T-helper 1 cell (primary cell): ENCODE measurements at regions not wholly inside any gene's neighbourhood (a gene's known extent, or its start where the extent isn't known, plus 50 kb on each side); places are given as distances from the start of the nearest gene placed in this dataset.
A peak's percentile ranks its signal among the peaks of the same experiment; 100 is the strongest.

Source experiments
- DNase-seq, 5 donors: peaks; one replicate each; pipeline ENCODE4 v3.0.0-alpha.2; 2012 to 2020

DNA sequence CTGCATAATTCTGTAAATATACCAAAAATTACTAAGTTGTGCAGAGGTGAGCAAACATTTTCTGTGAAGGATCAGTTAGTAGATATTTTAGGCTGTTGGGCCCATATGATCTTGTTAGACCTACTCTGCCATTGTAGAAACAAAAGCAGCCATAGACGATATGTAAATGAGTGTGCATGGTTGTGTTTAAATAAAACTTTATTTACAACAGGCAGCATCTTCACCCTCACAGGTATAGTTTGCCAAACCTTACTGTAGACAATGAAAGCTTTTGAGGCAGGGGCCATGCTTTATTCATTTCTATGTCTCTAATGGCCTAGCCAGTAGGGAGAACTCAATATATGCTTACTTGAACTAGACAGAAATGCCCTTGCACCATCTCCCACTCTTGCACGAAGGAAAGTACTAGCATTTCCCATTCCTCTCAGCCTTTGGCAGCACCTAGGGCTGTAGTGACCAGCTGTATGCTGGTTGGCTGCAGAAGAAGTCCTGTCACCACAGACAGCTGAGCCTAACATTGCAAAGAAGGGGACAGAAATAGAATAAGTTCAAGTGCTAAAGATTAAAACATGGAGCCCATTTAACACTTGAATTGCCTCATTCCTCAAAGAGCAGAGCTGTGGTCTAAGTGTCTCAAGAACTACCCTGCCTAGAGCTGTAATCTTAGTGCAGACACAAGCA, 305.1 kb upstream of the MGAT5 start:
- no peak for DNase-seq

DNA sequence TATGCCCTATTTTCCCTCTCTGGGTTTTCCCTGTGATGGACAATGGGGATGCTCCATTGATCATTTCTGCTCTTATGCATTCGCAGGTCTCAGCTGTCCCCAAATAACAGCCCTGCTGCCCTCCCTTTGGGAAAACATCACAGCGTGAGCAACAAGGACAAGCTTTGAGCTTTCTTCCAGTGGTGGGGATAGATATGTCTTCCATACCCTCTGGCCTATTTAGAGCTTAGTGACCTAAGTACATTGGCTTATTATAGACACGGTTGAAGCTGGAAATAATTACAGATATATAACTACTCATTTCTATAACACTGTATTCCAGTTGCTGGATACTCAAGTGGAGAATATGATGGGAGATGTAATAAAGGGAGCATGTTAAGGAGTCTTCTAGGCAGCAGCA, 304.3 kb upstream of the MGAT5 start:
- no peak for DNase-seq

DNA sequence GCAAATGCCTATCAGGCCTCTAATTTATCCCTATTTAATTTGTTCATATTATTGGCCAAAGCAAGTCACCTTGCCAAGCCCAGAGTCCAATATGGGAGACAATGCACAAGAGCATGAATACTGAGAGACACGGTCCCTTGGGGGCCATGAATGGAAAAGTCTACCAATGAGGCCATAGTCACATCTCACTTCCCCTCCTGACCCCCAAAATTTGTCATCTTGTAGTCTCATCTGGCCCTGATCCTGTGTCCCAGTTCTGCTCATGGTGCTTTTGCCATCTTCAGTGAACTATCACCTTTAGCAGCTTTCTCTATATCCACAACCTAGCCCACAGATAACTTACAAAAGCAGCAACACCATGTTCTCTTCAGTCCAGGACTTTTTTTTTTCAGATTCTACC, 302.7 kb upstream of the MGAT5 start:
- no peak for DNase-seq

DNA sequence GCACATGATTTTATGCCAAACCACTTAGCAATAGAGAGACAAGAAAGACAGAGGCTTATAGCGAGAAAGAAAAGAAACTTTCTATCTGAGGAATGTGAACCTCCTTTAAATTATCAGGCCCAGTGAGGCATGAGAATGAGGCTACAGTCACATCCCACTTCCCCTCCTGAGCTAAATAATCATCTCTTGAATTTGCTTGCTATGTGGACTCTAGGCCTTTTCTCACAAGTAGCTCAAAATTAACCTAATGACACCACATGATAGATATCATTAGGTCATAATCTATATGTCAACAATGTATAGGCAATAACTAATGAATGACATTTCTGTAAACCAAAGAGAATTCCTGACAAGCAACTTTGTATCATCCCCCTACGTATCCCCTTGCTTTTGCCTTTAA, 301.5 kb upstream of the MGAT5 start:
- no peak for DNase-seq

DNA sequence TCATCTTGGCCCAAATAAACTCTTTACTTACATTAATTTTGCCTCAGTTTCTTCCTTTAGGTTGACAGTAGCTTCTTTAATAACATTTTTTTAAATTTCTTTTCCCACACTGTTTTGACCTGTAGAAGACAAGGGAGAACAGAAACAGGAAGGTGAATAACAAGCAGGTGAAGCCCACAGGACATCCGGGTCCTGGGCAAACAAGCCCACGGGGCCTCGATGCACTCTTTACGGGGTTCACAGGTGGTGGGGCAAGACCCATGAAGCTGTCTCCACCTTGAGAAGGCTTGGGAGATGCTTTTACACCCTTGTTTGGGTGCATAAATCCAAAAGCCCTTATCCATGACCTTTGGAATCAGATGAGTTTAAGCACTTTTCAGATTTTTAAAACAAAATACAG, 301.0 kb upstream of the MGAT5 start:
- no peak for DNase-seq

DNA sequence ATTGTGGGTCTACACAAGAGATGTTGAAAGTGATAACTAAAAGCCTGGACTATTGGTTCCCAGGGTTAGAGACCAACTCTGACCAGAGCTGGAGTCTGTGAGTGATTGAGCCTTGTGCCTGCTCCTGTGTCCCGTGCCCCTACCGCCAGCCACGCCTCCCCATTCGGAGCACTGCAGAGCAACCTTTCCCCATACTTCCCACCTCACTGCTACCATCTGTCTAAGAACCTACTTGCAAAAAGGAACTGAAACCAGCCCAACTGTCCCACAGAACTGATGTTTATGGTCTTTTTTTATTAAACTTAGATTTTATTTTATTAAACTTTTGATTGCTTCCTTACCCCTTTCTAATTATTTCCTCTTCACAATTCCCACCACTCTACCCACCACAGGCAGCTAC, 300.3 kb upstream of the MGAT5 start:
- DNase-seq: no peak

DNA sequence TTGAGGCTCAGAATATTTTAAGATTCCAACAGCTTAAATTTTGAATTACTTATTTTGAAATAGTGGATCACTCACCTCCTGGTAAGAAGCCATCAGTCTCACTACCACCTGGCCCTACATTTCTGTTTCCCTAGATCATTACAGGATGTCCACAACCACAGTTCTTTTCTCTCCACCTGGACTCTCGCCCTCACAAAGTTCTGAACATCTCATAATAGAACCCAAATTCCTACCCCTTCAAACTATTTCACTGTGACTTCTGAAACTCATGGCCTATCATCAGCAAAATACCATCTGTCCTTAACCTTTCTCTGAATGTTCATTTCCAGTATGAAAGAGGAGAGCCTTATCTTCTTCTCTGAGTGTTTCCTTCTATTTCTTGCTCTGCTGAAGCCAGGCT, 299.2 kb upstream of the MGAT5 start:
- DNase-seq: no peak

DNA sequence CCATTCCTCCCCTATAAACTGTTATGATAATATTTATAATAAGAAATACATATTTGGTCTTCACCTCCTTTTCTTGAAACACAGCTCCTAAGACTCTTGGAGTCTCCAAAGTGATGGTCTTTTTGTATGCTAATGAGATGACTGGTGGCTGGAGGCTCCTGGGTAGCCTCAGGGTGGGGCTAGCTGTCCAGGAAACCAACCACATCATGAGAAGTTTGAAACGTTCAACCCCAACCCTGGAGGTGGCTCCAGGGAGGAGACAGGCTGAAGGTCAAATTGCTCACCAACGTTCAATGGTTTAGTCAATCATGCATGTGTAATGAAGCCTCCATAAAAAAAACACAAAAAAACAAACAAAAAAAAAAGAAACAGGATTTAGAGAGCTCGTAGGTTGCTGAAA, 298.7 kb upstream of the MGAT5 start:
- no peak for DNase-seq

DNA sequence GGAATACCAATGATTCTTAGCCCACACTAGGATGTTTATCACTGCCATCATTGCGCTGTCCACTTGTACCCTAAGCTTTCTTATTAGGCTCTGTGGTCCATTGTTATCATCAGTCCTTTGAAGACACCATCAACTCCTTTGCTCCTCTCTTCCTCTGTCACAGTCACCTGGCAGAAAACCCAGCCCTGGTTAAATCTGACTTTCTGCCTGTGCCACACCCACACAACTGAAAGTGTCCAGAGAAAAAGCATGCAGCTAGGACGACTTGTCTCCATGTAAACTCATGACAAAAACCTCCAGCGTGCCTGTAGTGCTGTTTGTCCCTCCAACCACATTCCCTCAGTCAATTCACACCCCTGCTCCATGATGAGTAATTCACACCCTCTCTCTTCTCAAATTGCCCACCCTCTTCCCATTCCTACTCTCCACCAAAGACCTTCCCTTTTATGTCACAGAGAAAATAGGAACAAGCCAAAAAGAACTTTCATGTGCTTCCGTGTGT, 297.4 kb upstream of the MGAT5 start:
- DNase-seq: no peak

DNA sequence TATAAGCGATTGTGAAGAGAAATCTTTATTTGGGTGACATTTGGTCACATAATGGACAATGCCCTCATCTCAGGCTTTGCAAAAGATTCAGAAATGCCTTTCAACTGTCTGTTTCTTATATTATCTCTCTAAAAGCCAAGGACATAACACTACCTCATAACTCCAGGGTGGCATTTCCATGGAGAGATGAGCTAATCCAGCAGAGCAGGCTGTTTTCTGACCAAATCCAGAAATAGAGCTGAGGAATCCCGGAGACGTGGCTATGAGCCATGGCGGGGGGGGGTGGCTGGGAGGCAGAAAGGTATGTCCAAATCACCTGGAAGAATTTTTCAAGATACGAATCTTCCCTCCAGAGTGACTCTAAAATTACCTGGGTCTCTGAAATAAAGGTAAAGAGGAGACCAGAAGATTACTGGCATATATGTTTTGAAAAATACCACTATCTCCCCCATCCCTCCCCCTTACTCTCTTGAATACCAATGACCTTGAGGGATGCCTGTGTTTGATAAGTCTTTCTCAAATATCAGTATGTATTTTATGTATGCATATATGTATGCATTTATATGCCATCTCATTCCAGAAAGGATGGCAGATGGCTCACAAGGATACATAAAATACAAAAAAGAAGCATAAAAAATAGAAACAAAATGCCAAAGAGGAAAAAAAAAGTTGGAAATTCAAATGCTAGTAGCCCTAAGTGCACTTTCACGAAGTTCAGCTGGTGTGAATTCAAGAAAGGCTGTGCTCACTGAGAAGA, 296.0 kb upstream of the MGAT5 start:
- no peak for DNase-seq

DNA sequence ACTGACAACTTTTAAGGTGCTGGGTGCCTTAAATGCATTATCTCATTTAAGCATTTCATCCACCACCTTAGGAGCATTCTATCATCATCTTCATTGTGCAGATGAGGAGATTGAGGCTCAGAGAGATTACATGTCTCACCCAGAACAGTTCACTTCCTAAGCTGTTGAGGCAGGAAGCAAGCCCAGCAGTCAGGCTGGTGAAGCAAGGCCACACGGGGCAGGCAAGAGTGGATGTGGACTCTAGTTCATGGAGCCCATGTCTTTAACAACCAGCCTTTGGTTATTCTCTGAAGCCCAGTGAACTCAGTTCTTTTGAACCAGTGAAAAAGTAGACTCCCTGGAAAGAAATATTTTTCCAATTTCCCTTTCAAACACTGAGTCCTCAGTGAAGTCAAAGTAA, 294.8 kb upstream of the MGAT5 start:
- no peak for DNase-seq

DNA sequence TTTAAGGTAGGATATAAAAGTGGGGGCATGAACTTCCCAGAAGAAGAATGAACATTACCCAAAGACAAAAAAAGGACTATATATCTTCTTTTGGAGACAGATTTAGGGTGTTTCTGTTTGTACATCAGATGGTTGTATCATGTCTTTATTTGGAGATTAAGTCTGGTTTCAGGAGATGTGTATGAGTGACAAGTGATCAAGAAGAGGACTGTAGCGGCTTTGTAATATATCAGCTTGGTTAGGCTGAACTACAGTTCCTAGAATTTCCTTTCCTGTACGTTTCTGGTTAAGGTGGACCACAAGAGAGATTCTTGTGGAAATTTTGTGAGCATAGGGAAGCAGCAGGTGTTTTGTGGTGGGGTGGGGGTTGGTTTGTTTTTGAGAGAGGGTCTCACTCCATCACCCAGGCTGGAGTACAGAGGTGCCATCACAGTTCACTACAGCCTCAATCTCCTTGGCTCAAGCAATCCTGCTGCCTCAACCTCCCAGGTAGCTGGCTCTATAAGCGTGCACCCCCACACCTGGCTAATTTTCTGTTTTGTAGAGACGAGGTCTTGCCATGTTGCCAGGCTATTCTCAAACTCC, 287.1 kb upstream of the MGAT5 start:
- no peak for DNase-seq

DNA sequence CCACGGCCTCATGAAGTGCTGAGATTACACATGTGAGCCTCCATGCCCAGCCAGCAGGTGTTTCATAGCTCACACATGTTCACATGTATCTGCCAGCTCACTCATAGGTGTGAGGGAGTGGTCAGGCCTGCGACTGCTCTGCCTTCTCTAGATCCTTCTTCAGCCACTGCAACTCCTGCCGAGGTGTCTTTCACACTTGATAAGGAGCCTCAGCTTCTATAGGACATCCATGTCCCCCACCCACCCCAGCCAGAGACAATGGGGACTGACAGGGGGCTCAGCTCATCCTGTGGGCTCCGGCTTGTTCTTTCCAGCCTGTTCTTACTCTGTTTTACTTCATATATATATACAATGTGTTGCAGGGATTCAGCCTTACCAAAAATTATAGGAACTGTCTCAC, 286.5 kb upstream of the MGAT5 start:
- DNase-seq: no peak

DNA sequence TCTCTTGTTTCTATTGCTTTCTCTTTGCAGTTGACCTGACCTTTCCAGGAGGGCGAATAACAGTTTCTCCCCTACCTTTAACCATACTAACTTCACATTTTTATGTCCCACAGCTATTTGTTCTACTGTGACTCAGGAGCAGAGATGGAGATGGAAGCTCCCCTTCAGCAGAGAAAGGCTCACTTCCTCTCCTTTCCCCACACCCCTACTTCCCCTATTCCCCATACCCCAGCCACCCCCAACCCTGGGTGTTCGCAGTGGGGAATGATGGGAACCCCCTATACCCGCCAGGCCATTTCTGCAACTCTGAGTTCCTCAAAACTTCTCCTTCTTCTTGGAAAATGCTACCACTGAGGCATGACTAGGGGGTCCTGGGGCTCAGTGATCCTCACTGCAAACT, 285.4 kb upstream of the MGAT5 start:
- no peak for DNase-seq

DNA sequence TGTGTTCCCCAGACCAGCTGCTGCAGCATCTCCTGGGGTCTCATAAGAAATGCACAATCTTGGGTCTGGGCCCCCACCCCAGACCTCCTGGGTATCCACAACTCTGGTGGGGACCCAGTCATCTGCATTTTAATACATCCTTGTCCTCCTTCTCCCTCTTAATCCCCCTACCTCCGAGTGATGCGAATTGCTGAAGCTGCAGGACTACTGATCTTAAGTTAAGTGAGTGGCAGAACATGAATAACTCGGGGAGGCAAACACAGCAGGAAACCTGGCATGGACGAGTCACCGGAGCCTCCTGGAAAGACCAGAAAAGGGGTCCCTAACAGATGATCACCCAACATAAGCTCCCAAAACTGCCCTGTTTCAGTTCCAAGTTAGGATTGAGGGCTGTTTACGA, 283.2 kb upstream of the MGAT5 start:
- no peak for DNase-seq

DNA sequence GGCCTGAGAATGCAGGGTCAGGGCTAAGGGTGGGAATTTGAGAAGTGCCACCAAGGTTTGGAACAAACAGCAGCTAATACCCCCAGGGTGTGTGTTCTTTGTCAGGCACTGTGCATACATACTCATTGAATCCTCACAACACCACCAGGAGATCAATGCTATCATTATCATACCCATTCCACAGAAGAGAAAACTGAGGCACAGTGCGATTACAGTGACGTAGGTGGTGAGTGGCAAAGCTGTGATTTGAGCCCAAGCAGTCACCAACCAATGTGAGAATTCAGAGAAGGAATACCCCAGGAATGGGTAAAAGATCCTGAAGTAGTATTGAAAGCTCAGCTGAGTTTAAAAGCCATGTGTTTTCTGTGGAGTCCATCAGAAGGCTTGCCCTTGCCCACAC, 281.6 kb upstream of the MGAT5 start:
- DNase-seq: no peak

DNA sequence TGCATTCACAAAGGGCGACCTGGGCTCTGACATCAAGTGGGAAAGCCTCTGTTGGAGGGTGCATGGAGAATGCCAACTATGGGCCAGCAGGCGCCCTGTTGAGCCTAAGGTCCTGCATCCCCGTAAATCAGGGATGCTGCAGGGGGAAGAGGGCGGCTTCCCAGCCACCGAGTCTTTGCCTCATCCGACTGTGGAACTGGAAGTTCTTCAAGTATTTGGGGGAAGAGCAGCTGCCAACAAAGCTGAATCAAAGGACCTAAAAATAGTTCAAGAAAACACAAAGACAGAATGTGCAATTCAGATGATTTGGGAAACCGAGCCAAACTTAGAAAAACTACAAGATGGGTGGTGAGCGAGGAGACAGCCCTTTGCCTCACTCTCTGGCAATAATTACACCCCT, 281.1 kb upstream of the MGAT5 start:
- no peak for DNase-seq

DNA sequence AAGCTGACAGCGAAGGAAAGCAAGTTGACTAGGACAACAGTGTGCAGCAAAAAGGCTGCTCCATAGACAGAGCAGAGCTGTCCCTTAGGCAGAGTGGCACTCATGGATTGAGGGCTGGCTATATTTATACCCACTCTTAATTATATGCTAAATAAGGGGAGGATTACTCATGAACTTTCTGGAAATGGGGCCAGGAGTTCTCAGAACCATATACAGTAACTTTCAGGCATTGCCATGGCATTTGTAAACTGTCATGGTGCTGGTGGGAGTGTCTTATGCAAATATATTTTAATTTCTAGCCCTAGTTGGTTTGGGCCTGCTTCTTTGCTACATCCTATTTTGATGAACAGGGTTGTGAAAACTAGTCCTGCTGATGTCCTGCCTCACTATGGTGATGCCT, 279.5 kb upstream of the MGAT5 start:
- no peak for DNase-seq

DNA sequence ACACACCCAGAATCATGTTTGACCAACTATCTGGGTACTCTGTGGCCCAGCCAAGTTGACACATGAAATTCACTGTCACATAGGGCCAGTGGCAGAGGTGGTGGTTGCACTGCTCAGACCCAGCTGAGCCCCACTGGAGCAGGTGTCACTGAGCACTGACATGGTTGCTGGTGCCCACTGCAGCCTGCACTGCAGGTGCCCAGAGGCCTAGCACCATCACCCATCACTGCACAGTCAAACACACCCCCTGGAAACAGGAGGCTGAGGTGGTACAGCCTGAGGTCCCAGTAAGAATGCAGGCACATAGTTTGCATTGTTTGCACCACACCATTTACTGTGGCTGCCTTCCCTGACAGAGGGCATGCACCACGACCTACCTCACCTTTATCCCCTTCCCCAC, 278.7 kb upstream of the MGAT5 start:
- DNase-seq: no peak

DNA sequence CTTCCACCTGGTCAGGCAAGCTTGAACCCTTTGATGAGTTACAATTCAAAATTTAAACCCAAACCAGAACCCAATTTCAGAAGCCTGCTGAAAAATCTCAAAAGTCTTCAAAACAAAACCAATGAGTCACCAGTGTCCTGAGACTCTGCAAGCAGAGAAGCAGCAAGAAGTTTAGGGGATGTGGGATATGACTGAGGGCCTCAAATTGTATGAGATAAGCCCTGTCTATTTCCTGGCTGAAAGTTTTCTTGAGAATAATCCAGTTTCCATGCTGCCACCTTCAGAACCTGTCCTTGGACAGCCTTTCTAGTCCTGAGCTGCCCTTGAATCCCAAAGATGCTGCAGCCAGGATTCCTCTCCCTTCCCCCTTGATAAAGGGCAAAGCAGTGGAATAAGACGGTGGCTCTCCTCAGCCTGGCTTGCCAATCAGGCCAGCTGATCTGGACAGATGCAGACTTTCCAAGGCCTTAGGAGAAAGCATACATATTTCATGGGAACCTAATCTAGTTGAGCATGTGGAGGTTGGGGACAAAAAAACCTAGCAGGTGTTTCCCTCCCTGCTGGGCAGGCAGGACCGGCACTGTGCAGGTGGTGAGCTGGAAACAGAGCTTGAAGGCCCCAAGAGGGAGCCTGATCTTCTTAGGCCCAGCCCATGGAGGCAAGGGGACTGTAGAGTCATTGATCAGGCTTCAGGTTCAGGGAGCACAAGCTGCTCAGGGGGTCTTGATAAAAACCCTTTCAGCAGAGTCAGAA, 278.0 kb upstream of the MGAT5 start:
- DNase-seq: peak in 1 of 5 donors; percentile 20

DNA sequence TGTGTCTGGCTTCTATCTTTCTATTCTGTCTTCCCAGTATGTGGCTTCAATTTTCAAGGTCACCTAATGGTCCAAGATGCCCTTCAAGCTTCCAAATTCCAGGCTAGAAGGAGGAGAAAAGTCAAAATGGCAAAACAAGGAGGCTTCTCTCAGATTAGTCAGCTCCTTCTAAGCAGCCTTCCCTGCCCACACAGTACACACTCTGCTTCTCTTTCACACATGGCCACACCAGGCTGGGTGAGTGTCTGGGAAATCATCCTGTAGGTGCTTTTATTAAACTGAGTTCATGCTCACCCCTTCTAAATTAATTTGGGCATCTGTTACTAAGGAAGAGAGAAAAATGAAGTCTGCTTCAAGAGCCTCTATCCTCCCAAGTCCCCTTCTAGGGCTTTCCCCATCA, 277.2 kb upstream of the MGAT5 start:
- no peak for DNase-seq

DNA sequence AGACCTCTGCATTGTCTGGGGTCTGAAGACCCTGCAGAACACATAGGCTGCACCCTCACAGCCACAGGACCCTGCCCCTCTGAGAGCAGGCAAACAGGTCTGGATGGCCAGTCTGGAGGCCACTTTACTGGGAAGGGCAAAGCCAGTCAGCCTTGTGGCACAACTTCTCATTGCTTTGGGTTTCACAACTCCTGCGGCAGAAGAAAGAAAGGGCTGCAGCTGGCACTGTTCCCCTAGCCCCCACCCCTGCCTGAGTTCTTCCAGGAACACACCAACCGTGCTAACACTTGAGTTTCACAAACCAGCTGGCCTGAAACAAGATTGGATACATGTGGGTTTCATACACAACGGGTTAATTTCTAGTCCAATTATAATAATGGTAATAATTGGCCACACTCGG, 276.5 kb upstream of the MGAT5 start:
- DNase-seq: no peak

DNA sequence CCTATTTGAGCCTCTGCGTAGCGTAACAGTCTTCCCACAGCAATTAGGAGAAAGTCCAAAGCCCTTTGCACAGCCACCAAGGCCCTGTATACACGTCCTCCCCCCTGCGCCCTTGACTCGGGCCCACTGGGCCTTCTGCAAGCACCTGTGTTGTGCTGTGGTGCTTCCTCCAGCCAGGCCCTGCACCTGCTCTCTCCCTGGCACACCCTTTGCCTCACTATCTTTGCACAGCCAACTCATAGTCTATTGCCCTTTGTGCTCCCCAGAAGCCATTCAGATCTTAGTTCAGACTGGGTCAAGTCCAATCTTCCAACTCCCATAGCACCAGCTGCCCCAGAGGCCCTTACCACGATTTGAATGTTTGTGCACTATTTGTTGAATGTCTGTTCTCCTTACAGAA, 271.6 kb upstream of the MGAT5 start:
- DNase-seq: no peak

DNA sequence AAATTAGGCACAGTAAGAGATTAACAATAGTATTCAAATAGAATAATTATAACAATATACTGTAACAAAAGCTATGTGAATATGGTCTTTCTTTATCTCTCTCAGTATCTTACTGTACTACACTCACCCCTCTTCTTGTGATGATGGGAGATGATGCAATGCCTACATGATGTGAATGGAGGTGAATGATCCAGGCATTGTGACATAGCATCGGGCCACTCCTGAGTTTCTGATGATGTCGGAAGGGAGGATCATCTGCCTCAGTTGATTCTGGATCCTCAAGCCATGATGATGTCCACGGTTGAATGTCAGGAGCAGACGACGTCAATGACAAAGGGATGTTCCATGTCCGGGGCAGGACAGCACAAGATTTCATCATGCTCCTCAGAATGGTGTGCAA, 268.3 kb upstream of the MGAT5 start:
- DNase-seq: no peak
